HG03457 (cell line): ENCODE measurements at regions not wholly inside any gene's neighbourhood (a gene's known extent, or its start where the extent isn't known, plus 50 kb on each side); places are given as distances from the start of the nearest gene placed in this dataset.

Experiments used
- ATAC-seq: cut with Tn5 transposase; IDR thresholded peaks from one replicate; pipeline ENCODE4 v1.9.1; 2021; ENCODE audit warnings: moderate number of reproducible peaks; ENCODE audit not compliant: unreplicated experiment

DNA sequence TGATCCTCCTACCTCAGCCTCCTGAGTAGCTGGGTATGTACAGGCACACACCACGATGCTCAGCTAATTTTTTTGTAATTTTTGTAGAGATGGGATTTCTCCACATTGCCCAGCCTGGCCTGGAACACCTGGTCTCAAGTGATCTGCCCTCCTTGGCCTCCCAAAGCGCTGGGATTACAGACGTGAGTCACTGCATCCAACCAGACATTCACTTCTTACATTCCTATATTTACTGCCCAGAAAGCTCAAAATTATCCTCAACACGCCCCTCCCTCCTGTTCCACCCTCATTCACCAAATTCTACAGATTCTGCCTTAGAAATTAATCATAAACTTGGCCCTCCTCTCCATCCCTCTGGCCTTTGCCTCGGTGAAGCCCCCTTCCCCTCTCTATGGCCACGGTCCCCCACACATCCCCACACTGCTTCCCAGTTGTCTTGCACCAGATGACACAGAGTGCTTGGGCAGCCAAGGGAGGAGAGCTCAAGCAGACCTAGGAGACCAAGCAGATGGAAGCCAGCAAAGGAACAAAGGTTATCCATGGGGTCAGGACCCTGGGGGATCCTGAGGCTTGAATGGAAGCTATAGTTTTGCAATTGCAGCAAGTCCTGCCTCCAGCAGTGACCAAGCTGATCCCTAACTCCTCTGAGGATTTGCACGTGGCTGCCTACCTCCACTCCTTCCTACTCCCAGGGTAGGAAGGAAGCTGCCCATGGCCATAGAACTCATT, 213.2 kb upstream of the FOXN3 start:
- no peak for ATAC-seq

DNA sequence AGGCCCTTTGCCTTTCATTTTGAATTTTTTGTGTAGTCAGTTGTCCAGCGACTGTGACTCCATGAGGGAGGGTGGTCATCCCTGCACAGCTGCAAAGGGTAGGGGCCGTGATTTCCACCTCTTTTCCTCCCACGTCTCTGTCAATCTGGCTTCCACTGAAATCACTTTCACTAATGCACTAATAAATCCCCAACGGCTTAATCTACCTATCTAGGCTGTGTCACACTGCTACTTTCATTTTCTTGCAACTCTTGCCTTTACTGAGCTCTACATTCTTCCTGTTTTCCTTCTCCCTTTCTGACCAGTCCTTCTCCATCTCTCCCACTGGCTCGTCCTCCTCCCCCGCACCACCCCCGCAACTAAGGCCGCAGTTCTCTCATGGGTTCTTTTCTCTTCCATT, 212.3 kb upstream of the FOXN3 start:
- ATAC-seq, result no peak

GRCh38 chr14:89628521-89628920, 211.5 kb upstream of the FOXN3 start:
- ATAC-seq, result no peak

- ATAC-seq, result peak; percentile 53
Observed at GRCh38 chr14:89626233-89626806, 209.3 kb upstream of the FOXN3 start.

- ATAC-seq, result no peak
Observed at GRCh38 chr14:89625731-89626232, 208.7 kb upstream of the FOXN3 start.

DNA sequence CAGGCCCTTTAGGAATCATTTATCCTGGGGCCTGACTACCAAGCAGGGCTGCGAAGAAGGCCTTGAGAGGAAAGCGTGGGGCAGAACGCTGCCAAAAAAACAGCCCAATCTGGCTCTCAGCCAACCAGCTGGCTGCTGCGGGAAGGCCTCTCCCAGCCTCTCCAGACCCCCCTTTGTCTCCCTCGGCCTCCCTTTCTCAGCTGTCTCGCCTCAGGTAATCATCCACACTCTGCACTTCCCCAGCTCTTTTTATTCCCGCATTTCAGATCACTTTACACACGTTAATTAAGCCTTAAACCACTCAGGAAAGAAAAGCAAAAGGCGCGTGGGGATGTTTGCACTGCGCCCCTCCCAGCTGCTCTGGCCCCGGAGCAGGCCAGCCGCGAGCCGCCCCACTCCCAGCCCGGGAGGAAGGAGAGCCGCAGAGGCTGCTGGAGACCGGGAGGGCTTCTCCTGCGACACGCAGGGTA, 208.2 kb upstream of the FOXN3 start:
- no peak for ATAC-seq

DNA sequence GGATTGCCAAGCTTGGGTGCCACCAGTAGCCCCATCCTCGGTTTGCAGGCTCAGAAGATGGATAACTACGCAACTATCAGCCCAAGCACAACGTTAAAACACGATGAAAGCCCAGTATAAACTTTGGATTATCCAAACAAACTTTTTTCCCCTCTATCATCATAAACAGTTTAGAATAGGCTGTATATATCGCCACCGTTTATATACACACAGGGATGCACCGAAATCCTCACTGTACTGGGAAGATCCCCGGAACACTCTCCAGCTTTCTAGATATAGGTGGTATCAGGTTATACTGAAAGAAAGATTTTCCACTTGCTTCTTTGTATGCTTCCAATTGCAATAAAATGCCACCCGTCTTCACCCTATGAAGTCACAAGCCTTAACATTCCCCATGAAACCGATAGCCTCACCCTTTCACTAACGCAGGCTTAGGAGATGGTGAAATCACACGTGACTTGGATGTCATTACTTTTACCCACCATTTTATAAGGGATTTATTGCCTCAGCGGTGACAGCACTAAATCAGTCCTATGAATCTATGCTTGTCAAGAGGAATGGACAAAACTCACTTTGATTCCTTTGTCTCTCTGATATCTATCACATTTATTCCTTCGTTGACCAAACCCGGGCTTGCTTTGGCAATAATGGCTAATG, 207.6 kb upstream of the FOXN3 start:
- ATAC-seq, result no peak

DNA sequence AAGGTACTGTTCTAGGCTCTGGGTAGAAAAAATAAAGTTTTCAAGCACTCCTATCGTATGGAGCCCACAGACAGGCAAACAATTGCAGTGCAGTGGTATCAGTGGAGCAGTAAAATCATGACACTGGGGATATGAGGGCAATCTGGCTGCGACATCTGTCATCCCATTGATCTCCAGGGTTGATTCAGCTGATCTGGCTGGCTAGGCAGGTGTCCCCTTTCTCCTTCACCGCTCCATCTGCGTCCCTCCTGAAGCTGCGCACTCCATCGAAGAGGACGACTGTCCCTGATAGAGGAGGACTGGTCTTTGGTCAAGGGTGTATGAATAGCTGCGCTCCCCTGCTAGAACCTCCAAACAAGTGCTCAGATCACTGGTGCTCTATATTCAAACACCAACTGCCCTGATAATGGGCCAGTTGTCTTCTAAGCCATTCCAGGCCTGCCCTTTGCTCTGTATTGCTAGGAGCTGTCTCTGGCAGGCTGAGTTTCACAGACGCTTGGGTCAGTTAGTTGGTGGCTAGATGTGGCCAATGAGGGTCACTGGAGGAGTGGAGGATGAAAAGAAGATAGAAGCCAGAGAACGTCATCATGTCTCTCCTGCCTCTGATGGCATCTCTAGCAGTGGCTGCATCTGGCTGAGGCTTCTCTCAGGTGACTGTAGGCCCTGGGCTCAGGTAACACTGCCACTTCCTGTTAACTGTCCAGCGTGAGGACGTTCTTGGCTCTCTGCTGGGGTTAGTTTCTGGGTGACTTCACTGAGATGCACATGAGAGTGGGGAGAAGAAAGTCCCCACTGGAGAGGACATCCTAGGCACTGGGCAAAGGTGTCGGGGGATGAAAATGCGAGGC, 205.0 kb upstream of the FOXN3 start:
- ATAC-seq, result no peak

DNA sequence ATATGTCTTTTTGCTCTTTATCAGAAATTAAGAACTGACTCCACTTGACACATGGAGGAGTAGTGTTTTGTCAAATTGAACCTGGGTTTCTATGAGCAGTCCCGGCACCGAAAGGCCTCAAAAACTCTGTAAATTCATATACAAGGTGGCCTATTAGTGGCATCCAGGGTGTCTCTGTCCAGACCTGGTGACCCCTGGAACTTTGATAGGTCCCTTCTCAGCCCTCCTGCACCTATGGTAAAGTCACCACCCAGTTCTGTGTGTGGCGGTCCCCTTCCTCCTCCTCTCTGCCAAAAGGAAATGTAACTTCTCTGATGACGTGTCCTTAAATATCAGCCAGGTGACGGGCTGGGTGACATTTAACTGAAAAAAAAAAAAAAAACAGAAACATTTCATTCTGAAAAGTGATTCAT, 204.0 kb upstream of the FOXN3 start:
- ATAC-seq, result no peak

DNA sequence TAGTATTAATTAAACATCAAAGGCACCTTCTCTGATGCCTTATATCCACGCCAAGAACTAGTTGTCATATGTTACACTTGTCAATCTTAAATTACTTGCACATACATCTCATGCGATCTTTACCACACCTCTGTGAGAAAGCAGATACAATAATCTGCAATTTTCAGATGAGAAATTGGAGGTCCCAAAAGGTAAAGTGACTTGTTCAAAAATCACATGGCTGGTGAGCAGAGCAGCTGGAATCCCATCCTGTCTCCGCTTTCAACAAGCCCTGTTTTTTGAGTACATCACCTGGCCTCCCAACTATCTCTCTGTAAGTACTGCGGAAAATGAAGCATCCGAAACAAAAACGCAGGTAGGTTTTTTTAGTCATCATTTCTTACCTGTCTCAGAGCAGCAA, 203.4 kb upstream of the FOXN3 start:
- no peak for ATAC-seq

GRCh38 chr14:89619596-89619995, 202.6 kb upstream of the FOXN3 start:
- ATAC-seq, result no peak

DNA sequence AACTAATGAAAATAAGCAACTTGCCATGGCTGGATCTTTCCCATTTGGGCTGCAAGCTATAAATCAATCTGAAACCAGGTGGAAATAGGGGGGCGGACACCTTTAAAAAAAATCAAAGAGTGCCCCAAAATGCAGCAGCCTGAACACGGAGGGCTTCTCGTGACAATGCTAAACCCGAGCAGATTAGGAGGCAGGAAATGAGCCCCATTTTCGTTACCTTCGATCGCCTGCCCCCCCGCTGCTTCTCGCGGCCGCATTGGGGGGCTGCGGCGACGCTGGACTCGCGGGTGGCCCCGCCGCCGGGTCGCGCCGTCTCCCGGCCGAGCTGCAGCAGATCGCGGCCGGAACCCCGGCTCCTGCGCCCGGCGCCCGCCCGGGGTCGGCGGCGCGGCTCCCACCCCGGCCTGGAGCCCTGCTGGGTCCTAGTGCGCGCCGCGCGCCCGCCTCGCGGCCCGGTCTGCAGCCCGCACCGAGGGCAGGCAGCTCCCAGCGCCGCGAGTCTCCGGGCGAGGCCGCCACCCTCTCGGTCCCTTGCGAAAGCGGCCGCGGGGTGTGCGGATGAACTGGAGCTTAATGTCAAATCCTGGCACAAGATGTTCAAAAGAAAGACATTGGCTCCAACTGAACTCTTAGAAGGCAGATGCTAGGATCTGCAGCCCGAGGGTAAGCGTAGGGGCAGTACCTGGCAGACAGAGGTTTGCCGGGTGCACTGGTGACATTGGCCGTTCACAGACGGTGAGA, 201.9 kb upstream of the FOXN3 start:
- peak; percentile 64 for ATAC-seq

DNA sequence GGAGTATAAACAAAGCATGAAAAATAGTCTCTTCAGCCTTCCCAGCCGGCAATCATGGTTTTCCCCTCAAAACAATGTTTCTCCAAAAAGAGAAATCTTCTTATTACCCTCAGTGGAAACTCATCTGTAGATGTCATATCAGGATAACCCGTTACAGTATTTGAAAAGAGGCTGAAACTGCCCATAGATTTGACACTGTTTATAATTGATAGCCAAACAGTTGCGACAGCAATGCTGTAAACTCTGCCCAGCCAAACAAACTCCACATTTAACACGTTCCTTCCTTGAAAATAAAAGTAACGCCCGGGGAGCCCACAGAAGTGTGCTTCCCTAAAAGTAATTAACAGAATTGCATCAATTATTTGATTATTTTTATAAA, 201.3 kb upstream of the FOXN3 start:
- ATAC-seq, result no peak

DNA sequence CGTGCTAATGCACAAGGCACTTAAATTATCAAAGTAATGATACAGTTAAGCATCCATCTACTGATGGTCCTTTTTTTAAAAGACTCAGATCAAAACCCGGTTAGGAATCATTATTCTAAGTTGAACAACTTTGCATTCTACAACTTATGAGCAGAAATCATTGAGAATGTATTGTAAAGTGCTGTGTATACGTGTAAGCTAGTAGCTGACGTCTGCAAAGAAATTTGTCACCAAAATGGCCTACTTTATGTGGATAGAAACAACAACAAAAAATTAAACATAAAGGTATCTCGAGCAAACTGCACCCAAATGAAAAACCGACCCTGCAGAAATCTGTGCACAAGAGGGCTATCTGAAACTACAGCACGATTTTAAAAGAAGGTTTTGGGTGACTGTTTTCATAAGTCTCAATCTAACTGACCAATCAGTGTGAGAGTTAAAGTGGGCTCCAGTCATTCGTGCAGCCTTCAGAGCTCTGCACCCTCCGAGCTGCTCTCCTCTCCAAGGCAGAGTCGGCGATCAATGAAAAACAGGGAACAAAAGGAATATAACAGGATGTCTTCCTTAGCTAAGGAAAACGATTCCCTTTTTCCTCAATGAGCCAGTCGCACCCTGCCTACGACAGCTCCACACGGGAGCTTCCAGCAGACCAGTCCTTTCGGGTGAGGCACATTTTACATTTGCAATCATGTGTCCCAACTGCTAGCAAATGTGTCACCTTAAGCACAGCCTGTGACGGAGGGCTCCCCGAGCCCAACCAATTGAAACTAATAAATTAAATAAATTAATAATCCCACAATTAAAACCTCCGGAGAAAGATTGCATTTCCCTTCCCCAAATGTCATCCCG, 200.7 kb upstream of the FOXN3 start:
- ATAC-seq, result no peak

- ATAC-seq, result no peak
Observed at GRCh38 chr14:89616852-89617341, 199.9 kb upstream of the FOXN3 start.

GRCh38 chr14:89616425-89616824, 199.4 kb upstream of the FOXN3 start:
- ATAC-seq, result no peak

GRCh38 chr14:89615421-89615820, 198.4 kb upstream of the FOXN3 start:
- ATAC-seq, result no peak

DNA sequence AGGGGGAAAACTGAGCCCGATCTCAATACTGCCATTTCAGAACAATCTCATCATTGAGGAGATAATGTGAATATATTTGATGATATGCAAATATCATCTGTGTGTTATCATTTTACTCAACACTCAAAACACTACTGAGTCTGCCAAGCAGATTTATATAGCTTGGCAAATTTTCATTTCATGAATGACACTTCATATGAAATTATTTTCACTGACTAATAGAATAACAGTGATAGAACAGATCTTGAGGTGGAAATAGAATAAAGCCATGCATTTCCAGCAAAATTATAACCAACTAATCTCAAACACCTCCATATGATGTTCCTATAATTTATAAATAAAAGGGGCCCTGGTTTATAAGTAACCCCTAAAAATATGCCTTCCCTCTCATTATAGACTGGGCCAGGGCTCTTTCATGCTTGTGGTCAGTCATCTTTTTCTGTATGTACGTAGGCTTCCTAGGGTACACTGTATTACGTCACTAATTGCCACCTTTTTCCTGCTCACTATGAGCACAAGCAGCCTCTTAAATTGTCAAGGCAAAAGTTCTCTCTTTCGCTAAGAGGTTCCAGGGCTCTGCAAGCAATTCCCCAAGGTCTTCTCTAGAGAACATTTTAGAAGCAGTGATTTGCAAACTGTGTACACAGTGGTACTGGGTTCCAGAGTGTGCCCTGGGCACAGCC, 197.1 kb upstream of the FOXN3 start:
- no peak for ATAC-seq
